ENCODE measurements at regions not wholly inside any gene's neighbourhood (a gene's known extent, or its start where the extent isn't known, plus 50 kb on each side); places are given as distances from the start of the nearest gene placed in this dataset.

- TF ChIP-seq TAF1 (IDR thresholded peaks at IDR 0.05; ENCODE audit: low read depth) (no peak), EP300 (IDR thresholded peaks at IDR 0.05; ENCODE audit: borderline replicate concordance) (no peak), MAX (IDR thresholded peaks at IDR 0.05) (no peak), YY1 (IDR thresholded peaks at IDR 0.05; ENCODE audit: low read depth) (no peak), RAD21 (IDR thresholded peaks at IDR 0.05; ENCODE audit: low read depth) (no peak), REST (IDR thresholded peaks at IDR 0.05; ENCODE audit: low read depth) (no peak), NFIC (IDR thresholded peaks at IDR 0.05) (no peak), TCF12 (IDR thresholded peaks at IDR 0.05; ENCODE audit: low read depth) (no peak), CEBPB (IDR thresholded peaks at IDR 0.05) (no peak)
These were observed 360.6 kb downstream of the FAM72C start for GRCh38 chr1:143611159-143611558.

All from Ishikawa (cell line).